Right atrium auricular region (tissue), 2 donors: ENCODE measurements at regions not wholly inside any gene's neighbourhood (a gene's known extent, or its start where the extent isn't known, plus 50 kb on each side); places are given as distances from the start of the nearest gene placed in this dataset.

Experiments used
- DNase-seq: peaks from one replicate; pipeline ENCODE4 v3.0.0-alpha.2; 2019; ENCODE audit warnings: low spot score
- H3K27ac ChIP-seq, 2 donors: fragments of 200-600 bp; sonication (generic); 1 replicate in 1 of 2; 2 replicates in 1 of 2; pipeline ENCODE4 v1.5.1; 2016 to 2019
- H3K27me3 ChIP-seq, 2 donors: fragments of 200-600 bp; sonication (generic); one replicate each; pipeline versions ENCODE4 v1.5.1 to v1.6.0; 2017 to 2019
- H3K36me3 ChIP-seq: fragments of 200-600 bp; sonication (generic); one replicate; pipeline ENCODE4 v1.5.1; 2016
- H3K4me1 ChIP-seq, 2 donors: fragments of 200-600 bp; sonication (generic); one replicate each; pipeline versions ENCODE4 v1.5.1 to v1.6.0; 2017 to 2019
- H3K4me3 ChIP-seq, 2 donors: fragments of 200-600 bp; sonication (generic); 1 replicate in 1 of 2; 2 replicates in 1 of 2; pipeline ENCODE4 v1.5.1; 2017 to 2019; ENCODE audit warnings: mild to moderate bottlenecking in 1 of 2, moderate library complexity in 1 of 2
- H3K9me3 ChIP-seq, 2 donors: fragments of 200-600 bp; sonication (generic); one replicate each; pipeline ENCODE4 v1.5.1; 2019
- CTCF ChIP-seq, 2 donors: fragments of 200-600 bp; sonication (generic); IDR thresholded peaks; one replicate each; pipeline ENCODE4 v1.5.1; 2019; ENCODE audit warnings: antibody characterized with exemption in 2 of 2

DNA sequence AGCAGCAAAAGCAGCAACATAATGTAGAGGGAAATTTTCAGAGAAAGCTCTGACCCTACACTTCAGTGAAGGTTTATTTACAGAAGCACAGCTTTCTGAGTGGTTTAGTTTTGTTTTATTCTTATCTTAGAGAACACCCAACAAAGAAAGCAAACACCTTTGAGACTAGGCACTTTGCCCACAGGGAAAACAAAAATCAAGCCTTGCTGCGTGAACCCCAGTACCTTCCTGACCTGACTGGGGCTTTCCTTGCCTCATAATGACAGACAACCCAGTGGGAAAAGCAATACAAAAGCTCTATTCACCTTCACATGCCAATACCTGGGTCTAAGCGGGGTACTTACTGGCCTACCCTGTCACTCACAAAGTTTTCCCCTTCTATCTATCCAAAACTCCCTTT, 189.8 kb downstream of the HINT1 start:
- H3K27ac ChIP-seq, result no peak overlapping the region
- TF ChIP-seq CTCF (IDR thresholded peaks at IDR 0.05), result no peak
- H3K4me1 ChIP-seq, result no peaks in the 10 kb centered on the region
- H3K36me3 ChIP-seq, result no peaks in the 10 kb centered on the region
- no peak for DNase-seq
- no peaks in the 10 kb centered on the region for H3K9me3 ChIP-seq
- H3K27me3 ChIP-seq, result no peaks in the 10 kb centered on the region
- H3K4me3 ChIP-seq, result no peak overlapping the region

DNA sequence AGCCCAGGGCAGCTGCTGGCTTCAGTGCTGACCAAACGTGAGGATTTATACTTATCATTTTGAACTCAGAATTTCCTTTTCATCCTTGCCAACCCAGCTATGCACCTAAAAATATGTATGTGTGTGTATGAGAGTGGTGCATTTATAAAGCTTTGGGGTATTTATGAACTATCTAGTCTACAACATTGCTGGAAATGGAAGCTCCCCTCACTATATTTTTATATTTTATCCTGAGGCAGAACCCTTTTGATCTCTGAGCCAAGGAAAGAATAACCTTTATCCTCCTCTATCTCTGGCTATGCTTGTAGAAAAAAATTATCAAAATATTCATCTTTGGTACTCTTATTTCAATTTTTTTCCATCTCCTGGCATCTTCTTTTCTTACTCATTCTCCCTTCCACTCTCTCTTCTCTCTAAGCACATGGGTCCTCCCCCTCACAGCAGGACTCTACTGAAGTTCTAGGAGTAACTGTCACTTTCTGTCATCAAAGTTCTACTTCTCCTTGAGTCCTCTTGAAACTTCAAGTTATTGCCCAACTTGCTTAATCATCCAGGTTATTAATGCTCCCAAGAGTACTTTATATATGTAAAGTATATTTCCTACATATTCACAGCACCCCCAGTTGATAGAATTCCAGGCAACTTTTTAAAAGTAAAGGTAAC, 190.9 kb downstream of the HINT1 start:
- DNase-seq, result no peak
- Histone ChIP-seq H3K36me3 (no peaks in the 10 kb centered on the region), H3K4me3 (no peak overlapping the region), H3K9me3 (no peaks in the 10 kb centered on the region), H3K27ac (no peak overlapping the region), H3K4me1 (no peaks in the 10 kb centered on the region), H3K27me3 (no peaks in the 10 kb centered on the region)
- no peak for TF ChIP-seq CTCF (IDR thresholded peaks at IDR 0.05)

GRCh38 chr5:130966990-130967525, 198.0 kb downstream of the HINT1 start:
- Histone ChIP-seq H3K9me3 (no peaks in the 10 kb centered on the region), H3K4me1 (no peaks in the 10 kb centered on the region), H3K27me3 (no peaks in the 10 kb centered on the region), H3K4me3 (no peak overlapping the region), H3K27ac (no peak overlapping the region), H3K36me3 (no peaks in the 10 kb centered on the region)
- no peak for DNase-seq
- no peak for TF ChIP-seq CTCF (IDR thresholded peaks at IDR 0.05)

DNA sequence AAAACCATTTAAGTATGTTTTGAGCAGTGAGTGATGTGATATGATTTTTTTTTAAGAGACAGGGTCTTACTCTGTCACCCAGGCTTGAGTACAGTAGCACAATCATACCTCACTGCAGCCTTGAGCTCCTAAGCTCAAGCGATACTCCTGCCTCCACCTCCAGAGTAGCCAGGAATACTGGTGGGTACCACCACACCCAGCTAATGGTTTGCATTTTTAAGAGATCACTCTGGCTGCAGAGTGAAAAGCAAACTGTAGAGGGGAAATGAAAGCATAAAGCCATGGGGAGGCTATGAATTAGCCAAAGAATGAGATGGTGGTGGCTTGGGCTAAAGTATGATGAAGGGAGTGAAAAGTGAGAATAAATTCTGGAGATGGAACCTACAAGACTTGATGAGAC, 199.1 kb downstream of the HINT1 start:
- TF ChIP-seq CTCF (IDR thresholded peaks at IDR 0.05), result no peak
- H3K4me1 ChIP-seq, result no peaks in the 10 kb centered on the region
- no peaks in the 10 kb centered on the region for H3K27me3 ChIP-seq
- no peak overlapping the region for H3K4me3 ChIP-seq
- H3K36me3 ChIP-seq, result no peaks in the 10 kb centered on the region
- no peak for DNase-seq
- H3K9me3 ChIP-seq, result no peaks in the 10 kb centered on the region
- H3K27ac ChIP-seq, result no peak overlapping the region

- no peak for DNase-seq
- H3K9me3 ChIP-seq, result no peaks in the 10 kb centered on the region
- H3K4me1 ChIP-seq, result no peaks in the 10 kb centered on the region
- no peak overlapping the region for H3K4me3 ChIP-seq
- no peaks in the 10 kb centered on the region for H3K27me3 ChIP-seq
- no peaks in the 10 kb centered on the region for H3K36me3 ChIP-seq
- TF ChIP-seq CTCF (IDR thresholded peaks at IDR 0.05), result no peak
- H3K27ac ChIP-seq, result no peak overlapping the region
Measured at GRCh38 chr5:130965360-130965759, 199.7 kb downstream of the HINT1 start.
